ENCODE measurements at regions not wholly inside any gene's neighbourhood (a gene's known extent, or its start where the extent isn't known, plus 50 kb on each side); places are given as distances from the start of the nearest gene placed in this dataset.

GRCh38 chr1:99591886-99592285 lies 54.0 kb upstream of the PALMD start:
- no peaks in the 10 kb centered on the region for H3K27me3 ChIP-seq (ENCODE audit: control insufficient read depth in 1 of 2, insufficient read depth in 1 of 2, low read length in 2 of 2)
- H3K4me1 ChIP-seq (ENCODE audit: control insufficient read depth, insufficient read depth, low read depth, low read length) = peaks cover 2% of the 10 kb centered on the region
- 100% methylated on average over 1 of the region's 1 CpG for WGBS
- no peak overlapping the region for H2AFZ ChIP-seq (ENCODE audit: low read depth, low read length)
- H2BK12ac ChIP-seq (ENCODE audit: low read length in 2 of 2) = no peak overlapping the region
- H3K79me1 ChIP-seq (replicated peaks; ENCODE audit: low read length, poor library complexity, severe bottlenecking) = no peaks in the 10 kb centered on the region
- no peak overlapping the region for H2BK15ac ChIP-seq (ENCODE audit: low read depth, poor library complexity, severe bottlenecking)
- H2BK5ac ChIP-seq (ENCODE audit: low read depth, low read length, poor library complexity, severe bottlenecking) = no peak overlapping the region
- no peaks in the 10 kb centered on the region for H3K36me3 ChIP-seq (ENCODE audit: control insufficient read depth in 1 of 2, insufficient read depth in 2 of 2, low read depth in 1 of 2, low read length in 2 of 2)
- no peak overlapping the region for H3K9ac ChIP-seq (ENCODE audit: low read length)
- no peak overlapping the region for H3K4me2 ChIP-seq (ENCODE audit: low read length, poor library complexity, severe bottlenecking)
- H3K18ac ChIP-seq (ENCODE audit: low read depth in 1 of 2, low read length in 2 of 2) = no peak overlapping the region
- no peak overlapping the region for H3K23ac ChIP-seq (ENCODE audit: low read length in 2 of 2)
- no peak overlapping the region for H3K14ac ChIP-seq (ENCODE audit: low read length in 2 of 2)
- peak overlapping the region; percentile 69 for H3K27ac ChIP-seq (ENCODE audit: low read length, poor library complexity, severe bottlenecking)
- H3K9me3 ChIP-seq (ENCODE audit: control insufficient read depth, low read length) = peaks cover 7% of the 10 kb centered on the region
- no peak overlapping the region for H4K8ac ChIP-seq (ENCODE audit: low read length)
- H3K4me3 ChIP-seq (ENCODE audit: insufficient read depth in 1 of 2, low read depth in 1 of 2, low read length in 2 of 2) = no peak overlapping the region
- no peak overlapping the region for H2BK120ac ChIP-seq (ENCODE audit: low read depth, low read length)
- no peak overlapping the region for H4K91ac ChIP-seq (ENCODE audit: low read length)
- no peak for DNase-seq
- H3K4ac ChIP-seq (ENCODE audit: low read depth in 1 of 2, low read length in 2 of 2) = no peak overlapping the region
- no peak overlapping the region for H2AK5ac ChIP-seq (ENCODE audit: low read length, severe bottlenecking)

DNA sequence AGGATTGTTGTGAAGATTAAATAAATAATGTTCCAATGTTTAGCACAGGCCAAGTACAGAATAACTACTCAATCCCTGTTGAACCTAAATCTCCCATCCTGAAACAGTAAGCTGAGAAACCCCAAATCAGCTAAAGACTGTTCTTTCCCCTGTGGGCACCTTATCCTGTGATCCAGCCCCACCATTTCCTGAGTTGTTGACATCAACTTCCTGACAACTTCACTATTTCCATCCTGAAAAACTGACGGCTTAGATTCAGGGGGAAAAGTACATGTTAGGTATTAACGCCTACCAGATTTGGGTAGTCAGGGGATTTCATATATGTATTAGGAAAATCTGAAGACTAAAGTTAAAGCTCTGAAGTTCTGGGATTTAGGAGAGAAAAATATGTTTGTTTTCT lies 51.7 kb upstream of the PALMD start:
- Histone ChIP-seq H4K91ac (ENCODE audit: low read length) (no peak overlapping the region), H3K4me2 (ENCODE audit: low read length, poor library complexity, severe bottlenecking) (no peak overlapping the region), H2BK12ac (ENCODE audit: low read length in 2 of 2) (no peak overlapping the region), H3K4ac (ENCODE audit: low read depth in 1 of 2, low read length in 2 of 2) (no peak overlapping the region), H2AK5ac (ENCODE audit: low read length, severe bottlenecking) (peak overlapping the region; percentile 54), H2BK120ac (ENCODE audit: low read depth, low read length) (no peak overlapping the region), H3K23ac (ENCODE audit: low read length in 2 of 2) (no peak overlapping the region), H3K27ac (ENCODE audit: low read length, poor library complexity, severe bottlenecking) (no peak overlapping the region), H4K8ac (ENCODE audit: low read length) (no peak overlapping the region), H2AFZ (ENCODE audit: low read depth, low read length) (no peak overlapping the region), H3K79me1 (replicated peaks; ENCODE audit: low read length, poor library complexity, severe bottlenecking) (no peaks in the 10 kb centered on the region), H3K9me3 (ENCODE audit: control insufficient read depth, low read length) (peaks cover 7% of the 10 kb centered on the region), H3K4me1 (ENCODE audit: control insufficient read depth, insufficient read depth, low read depth, low read length) (peaks cover 2% of the 10 kb centered on the region), H3K14ac (ENCODE audit: low read length in 2 of 2) (no peak overlapping the region), H3K9ac (ENCODE audit: low read length) (no peak overlapping the region), H2BK5ac (ENCODE audit: low read depth, low read length, poor library complexity, severe bottlenecking) (no peak overlapping the region), H3K27me3 (ENCODE audit: control insufficient read depth in 1 of 2, insufficient read depth in 1 of 2, low read length in 2 of 2) (no peaks in the 10 kb centered on the region), H2BK15ac (ENCODE audit: low read depth, poor library complexity, severe bottlenecking) (no peak overlapping the region), H3K18ac (ENCODE audit: low read depth in 1 of 2, low read length in 2 of 2) (no peak overlapping the region), H3K36me3 (ENCODE audit: control insufficient read depth in 1 of 2, insufficient read depth in 2 of 2, low read depth in 1 of 2, low read length in 2 of 2) (no peaks in the 10 kb centered on the region), H3K4me3 (ENCODE audit: insufficient read depth in 1 of 2, low read depth in 1 of 2, low read length in 2 of 2) (no peak overlapping the region)
- 52% methylated on average over 2 of the region's 2 CpGs for WGBS
- DNase-seq = no peak

DNA sequence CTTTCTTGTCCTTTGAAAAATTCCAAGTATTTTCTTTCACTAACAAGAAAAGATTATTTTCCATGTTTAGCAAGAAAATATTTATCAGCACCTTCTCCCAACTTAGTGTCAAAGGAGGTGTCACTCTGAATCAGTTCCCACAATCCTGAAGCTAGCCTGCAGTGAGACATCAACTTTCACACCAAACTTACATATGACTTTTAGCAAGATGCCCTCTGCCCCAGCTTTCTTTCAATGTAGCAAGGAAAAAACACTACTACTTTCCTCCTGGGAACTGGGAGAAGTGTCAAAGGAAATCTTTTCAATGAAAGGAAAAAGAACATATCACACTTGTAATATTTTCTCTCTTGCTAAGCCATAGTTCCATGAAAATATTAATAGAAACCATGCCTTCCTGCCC lies 50.9 kb upstream of the PALMD start:
- H3K36me3 ChIP-seq (ENCODE audit: control insufficient read depth in 1 of 2, insufficient read depth in 2 of 2, low read depth in 1 of 2, low read length in 2 of 2) = no peaks in the 10 kb centered on the region

GRCh38 chr1:99595441-99595840 lies 50.5 kb upstream of the PALMD start:
- H2BK15ac ChIP-seq (ENCODE audit: low read depth, poor library complexity, severe bottlenecking) = no peak overlapping the region
- H3K18ac ChIP-seq (ENCODE audit: low read depth in 1 of 2, low read length in 2 of 2) = no peak overlapping the region
- no peak overlapping the region for H4K91ac ChIP-seq (ENCODE audit: low read length)
- peaks cover 7% of the 10 kb centered on the region for H3K9me3 ChIP-seq (ENCODE audit: control insufficient read depth, low read length)
- H3K36me3 ChIP-seq (ENCODE audit: control insufficient read depth in 1 of 2, insufficient read depth in 2 of 2, low read depth in 1 of 2, low read length in 2 of 2) = no peaks in the 10 kb centered on the region
- H3K14ac ChIP-seq (ENCODE audit: low read length in 2 of 2) = no peak overlapping the region
- no peaks in the 10 kb centered on the region for H3K79me1 ChIP-seq (replicated peaks; ENCODE audit: low read length, poor library complexity, severe bottlenecking)
- H3K9ac ChIP-seq (ENCODE audit: low read length) = no peak overlapping the region
- no peak for DNase-seq
- no peak overlapping the region for H2BK5ac ChIP-seq (ENCODE audit: low read depth, low read length, poor library complexity, severe bottlenecking)
- WGBS = 100% methylated on average over 2 of the region's 2 CpGs
- H3K4me3 ChIP-seq (ENCODE audit: insufficient read depth in 1 of 2, low read depth in 1 of 2, low read length in 2 of 2) = no peak overlapping the region
- no peak overlapping the region for H2AFZ ChIP-seq (ENCODE audit: low read depth, low read length)
- no peaks in the 10 kb centered on the region for H3K27me3 ChIP-seq (ENCODE audit: control insufficient read depth in 1 of 2, insufficient read depth in 1 of 2, low read length in 2 of 2)
- no peak overlapping the region for H4K8ac ChIP-seq (ENCODE audit: low read length)
- no peak overlapping the region for H3K4me2 ChIP-seq (ENCODE audit: low read length, poor library complexity, severe bottlenecking)
- no peak overlapping the region for H2BK12ac ChIP-seq (ENCODE audit: low read length in 2 of 2)
- no peak overlapping the region for H2BK120ac ChIP-seq (ENCODE audit: low read depth, low read length)
- H3K27ac ChIP-seq (ENCODE audit: low read length, poor library complexity, severe bottlenecking) = no peak overlapping the region
- no peak overlapping the region for H3K23ac ChIP-seq (ENCODE audit: low read length in 2 of 2)
- H3K4me1 ChIP-seq (ENCODE audit: control insufficient read depth, insufficient read depth, low read depth, low read length) = peaks cover 2% of the 10 kb centered on the region
- H2AK5ac ChIP-seq (ENCODE audit: low read length, severe bottlenecking) = no peak overlapping the region
- no peak overlapping the region for H3K4ac ChIP-seq (ENCODE audit: low read depth in 1 of 2, low read length in 2 of 2)

More for the DNA sequence above, 50.9 kb upstream of the PALMD start:
- no peak overlapping the region for H3K4me3 ChIP-seq (ENCODE audit: insufficient read depth in 1 of 2, low read depth in 1 of 2, low read length in 2 of 2)
- H2AK5ac ChIP-seq (ENCODE audit: low read length, severe bottlenecking) = no peak overlapping the region
- peaks cover 4% of the 10 kb centered on the region for H3K4me1 ChIP-seq (ENCODE audit: control insufficient read depth, insufficient read depth, low read depth, low read length)
- no peak overlapping the region for H4K91ac ChIP-seq (ENCODE audit: low read length)
- no peak overlapping the region for H4K8ac ChIP-seq (ENCODE audit: low read length)
- H3K27me3 ChIP-seq (ENCODE audit: control insufficient read depth in 1 of 2, insufficient read depth in 1 of 2, low read length in 2 of 2) = no peaks in the 10 kb centered on the region
- H2BK12ac ChIP-seq (ENCODE audit: low read length in 2 of 2) = no peak overlapping the region
- no peak overlapping the region for H3K4me2 ChIP-seq (ENCODE audit: low read length, poor library complexity, severe bottlenecking)
- peaks cover 7% of the 10 kb centered on the region for H3K9me3 ChIP-seq (ENCODE audit: control insufficient read depth, low read length)
- no peak overlapping the region for H3K9ac ChIP-seq (ENCODE audit: low read length)
- no peak overlapping the region for H3K27ac ChIP-seq (ENCODE audit: low read length, poor library complexity, severe bottlenecking)
- H3K18ac ChIP-seq (ENCODE audit: low read depth in 1 of 2, low read length in 2 of 2) = no peak overlapping the region
- H3K23ac ChIP-seq (ENCODE audit: low read length in 2 of 2) = no peak overlapping the region
- no peak overlapping the region for H2BK5ac ChIP-seq (ENCODE audit: low read depth, low read length, poor library complexity, severe bottlenecking)
- H3K4ac ChIP-seq (ENCODE audit: low read depth in 1 of 2, low read length in 2 of 2) = no peak overlapping the region
- no peak overlapping the region for H3K14ac ChIP-seq (ENCODE audit: low read length in 2 of 2)
- H3K79me1 ChIP-seq (replicated peaks; ENCODE audit: low read length, poor library complexity, severe bottlenecking) = no peaks in the 10 kb centered on the region
- no peak for DNase-seq
- H2AFZ ChIP-seq (ENCODE audit: low read depth, low read length) = no peak overlapping the region
- no peak overlapping the region for H2BK120ac ChIP-seq (ENCODE audit: low read depth, low read length)
- H2BK15ac ChIP-seq (ENCODE audit: low read depth, poor library complexity, severe bottlenecking) = no peak overlapping the region
